ENCODE measurements at regions not wholly inside any gene's neighbourhood (a gene's known extent, or its start where the extent isn't known, plus 50 kb on each side); places are given as distances from the start of the nearest gene placed in this dataset.

DNA sequence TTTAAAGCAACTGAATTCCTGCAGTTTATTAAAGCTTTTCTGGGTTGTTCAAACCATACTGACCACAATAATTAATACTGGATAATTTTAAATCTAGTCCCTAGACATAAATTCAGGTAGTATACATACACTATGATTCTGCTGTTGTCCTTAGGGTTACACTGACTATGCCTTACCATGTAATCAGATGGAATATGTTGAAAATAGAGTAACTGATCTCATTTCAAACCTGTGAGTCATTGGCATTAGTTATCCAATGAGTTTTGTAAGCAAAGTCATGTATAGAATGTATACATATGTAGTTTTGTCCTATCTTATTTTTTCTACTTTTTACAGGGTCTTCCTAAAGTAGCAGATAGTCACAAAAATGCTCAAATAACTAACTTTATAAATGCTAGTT, 517.1 kb upstream of the CCDC54 start:
- no peak for TF ChIP-seq POLR2A (IDR thresholded peaks at IDR 0.05; ENCODE audit: low read depth, low read length)
- FAIRE-seq, result peak; percentile 62
- no peak for DNase-seq (ENCODE audit: insufficient read length, low spot score)

DNA sequence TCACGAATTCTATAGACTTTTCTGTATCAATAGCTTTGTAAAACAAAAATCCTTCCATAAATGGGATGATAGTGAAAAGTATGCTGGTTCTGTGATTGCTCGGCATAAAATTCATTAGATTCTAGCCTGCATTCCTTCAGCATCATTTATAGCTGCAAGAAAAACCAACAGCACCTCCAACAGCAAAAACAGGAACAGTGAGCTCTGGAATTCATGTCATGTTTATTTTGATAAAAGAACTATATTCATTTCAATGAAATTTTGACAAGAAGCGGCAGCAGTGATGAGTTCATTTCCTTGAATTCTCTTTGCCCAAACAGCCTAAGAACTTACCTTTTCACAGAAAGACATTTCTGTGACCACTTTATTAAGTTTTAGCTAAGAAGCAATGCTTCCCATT, 515.2 kb upstream of the CCDC54 start:
- TF ChIP-seq POLR2A (IDR thresholded peaks at IDR 0.05; ENCODE audit: low read depth, low read length), result no peak
- no peak for DNase-seq (ENCODE audit: insufficient read length, low spot score)
- peak; percentile 80 for FAIRE-seq

DNA sequence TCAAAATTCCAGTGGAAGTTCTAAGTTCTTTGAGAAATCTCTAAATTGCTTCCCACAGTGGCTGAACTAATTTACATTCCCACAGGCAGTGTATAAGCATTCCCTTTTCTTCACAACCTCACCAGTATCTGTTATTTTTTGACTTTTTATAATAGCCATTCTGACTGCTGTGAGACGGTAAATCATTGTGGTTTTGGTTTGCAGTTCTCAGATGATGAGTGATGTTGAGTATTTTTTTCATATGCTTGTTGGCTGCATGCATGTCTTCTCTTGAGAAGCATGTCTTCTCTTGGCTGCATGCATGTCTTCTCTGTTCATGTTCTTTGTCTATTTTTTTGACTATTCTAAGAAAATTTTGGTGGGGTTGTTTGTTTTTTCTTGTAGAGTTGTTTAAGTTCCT, 499.6 kb upstream of the CCDC54 start:
- DNase-seq (ENCODE audit: insufficient read length, low spot score), result no peak
- no peak for TF ChIP-seq POLR2A (IDR thresholded peaks at IDR 0.05; ENCODE audit: low read depth, low read length)
- no peak for FAIRE-seq

DNA sequence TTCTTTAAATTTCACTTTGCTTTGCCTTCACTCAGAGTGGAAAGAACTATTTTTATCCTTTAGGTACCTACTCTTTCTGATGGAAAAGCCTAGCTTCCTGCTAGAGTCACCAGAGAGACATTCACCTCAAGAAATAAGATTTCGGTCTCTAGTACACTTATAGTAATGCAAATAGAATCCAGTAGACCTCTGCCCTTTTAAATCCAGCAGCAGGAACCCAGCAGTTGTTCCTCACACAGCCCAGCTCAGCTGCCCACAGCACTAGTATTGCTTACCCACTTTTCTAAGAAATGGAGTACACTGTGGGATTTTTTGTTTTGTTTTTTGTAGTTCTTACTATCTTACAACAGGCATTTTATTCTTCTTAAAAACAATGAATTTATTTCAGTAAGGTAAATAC, 497.0 kb upstream of the CCDC54 start:
- TF ChIP-seq POLR2A (IDR thresholded peaks at IDR 0.05; ENCODE audit: low read depth, low read length), result no peak
- no peak for DNase-seq (ENCODE audit: insufficient read length, low spot score)
- no peak for FAIRE-seq

DNA sequence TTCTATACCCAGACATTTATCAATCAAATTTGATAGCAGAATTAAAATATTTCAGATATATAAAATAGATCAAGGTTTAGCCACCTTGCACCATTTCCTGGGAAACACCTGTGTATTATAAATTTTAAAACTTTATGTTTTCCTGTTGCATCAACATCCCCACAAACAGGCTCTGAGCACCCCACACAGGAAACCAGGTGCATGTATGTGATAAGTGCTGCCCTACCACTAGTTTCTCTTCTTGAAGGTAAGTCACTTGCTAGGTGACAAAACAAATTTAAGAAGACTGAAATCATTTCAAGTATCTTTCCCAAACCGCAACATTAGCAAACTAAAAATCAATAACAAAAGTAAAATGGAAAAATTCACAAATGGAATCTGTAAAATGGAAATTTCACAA, 496.1 kb upstream of the CCDC54 start:
- no peak for DNase-seq (ENCODE audit: insufficient read length, low spot score)
- FAIRE-seq, result no peak
- TF ChIP-seq POLR2A (IDR thresholded peaks at IDR 0.05; ENCODE audit: low read depth, low read length), result no peak

DNA sequence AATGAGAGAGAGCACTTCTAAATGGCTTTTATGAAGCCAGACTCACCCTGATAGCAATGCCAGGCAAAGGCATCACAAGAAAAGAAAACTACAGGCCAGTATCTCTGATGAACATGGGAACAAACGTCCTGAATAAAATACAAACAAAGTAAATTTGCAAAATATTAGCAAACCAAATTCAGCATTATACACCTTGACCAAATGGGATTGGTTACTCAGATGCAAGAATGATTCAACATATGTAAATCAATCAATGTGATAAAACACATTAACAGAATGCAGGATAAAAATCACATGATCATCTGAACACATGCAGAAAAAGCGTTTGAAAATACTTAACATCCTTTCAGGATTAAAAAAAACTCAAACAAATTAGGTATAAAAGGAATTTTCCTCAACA, 494.9 kb upstream of the CCDC54 start:
- FAIRE-seq (peak; percentile 33), DNase-seq (ENCODE audit: insufficient read length, low spot score) (no peak)
- no peak for TF ChIP-seq POLR2A (IDR thresholded peaks at IDR 0.05; ENCODE audit: low read depth, low read length)

DNA sequence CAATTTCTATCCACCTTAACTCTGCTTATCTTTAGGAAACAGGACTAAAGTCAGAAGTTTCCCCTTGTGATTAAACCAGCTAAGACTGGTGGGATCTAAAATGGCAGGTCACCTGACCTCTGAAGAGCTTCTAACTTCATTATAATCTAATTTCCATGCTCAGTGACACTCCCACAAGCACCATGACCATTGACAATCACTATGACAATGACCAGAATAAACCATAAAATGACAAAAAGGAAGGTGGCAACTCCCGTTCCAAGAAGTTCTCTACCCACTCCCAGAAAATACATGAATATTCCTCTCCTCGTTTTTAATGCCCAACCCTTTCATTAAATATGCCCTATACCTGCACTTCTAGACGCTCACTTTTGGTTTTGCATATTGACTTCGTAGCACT, 471.2 kb upstream of the CCDC54 start:
- FAIRE-seq (no peak), DNase-seq (ENCODE audit: insufficient read length, low spot score) (no peak)
- TF ChIP-seq POLR2A (IDR thresholded peaks at IDR 0.05; ENCODE audit: low read depth, low read length), result no peak

DNA sequence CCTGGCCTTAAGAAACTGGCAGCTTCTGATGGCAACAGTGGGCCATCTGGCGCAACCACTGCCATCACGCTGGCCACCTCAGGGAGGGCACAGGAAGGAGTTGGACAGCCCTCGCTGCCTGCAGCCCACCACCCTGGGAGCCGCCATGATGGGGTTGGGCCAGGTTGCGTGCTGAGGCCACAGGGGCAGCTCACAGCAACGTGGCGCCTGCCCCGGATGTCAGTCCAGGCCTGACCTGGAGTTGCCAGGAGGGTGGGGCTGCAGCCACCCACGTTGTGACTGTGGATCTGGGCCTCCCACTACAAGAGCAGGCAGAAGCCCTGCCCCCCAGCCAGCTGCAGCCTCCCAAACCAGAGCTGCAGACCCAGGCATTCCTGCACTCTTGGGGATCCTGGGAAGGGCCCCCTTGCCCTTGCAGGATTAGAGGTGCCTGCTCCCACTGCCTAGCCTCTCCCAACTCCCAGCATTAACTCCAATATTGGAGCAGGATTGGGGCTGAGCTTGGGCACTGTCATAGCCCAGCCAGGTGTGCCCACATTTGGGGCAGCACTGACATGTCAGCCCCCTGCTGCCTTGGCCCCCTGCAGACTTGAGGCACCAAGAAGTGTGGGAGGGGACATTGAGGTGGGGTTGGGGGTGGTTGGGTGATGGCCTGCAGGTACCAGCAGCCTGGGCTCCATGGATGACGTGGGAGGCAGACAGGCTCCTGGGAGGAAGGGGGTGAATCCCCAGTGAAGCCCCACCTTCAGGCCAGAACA, 468.9 kb upstream of the CCDC54 start:
- FAIRE-seq, result no peak
- TF ChIP-seq POLR2A (IDR thresholded peaks at IDR 0.05; ENCODE audit: low read depth, low read length), result no peak
- no peak for DNase-seq (ENCODE audit: insufficient read length, low spot score)

DNA sequence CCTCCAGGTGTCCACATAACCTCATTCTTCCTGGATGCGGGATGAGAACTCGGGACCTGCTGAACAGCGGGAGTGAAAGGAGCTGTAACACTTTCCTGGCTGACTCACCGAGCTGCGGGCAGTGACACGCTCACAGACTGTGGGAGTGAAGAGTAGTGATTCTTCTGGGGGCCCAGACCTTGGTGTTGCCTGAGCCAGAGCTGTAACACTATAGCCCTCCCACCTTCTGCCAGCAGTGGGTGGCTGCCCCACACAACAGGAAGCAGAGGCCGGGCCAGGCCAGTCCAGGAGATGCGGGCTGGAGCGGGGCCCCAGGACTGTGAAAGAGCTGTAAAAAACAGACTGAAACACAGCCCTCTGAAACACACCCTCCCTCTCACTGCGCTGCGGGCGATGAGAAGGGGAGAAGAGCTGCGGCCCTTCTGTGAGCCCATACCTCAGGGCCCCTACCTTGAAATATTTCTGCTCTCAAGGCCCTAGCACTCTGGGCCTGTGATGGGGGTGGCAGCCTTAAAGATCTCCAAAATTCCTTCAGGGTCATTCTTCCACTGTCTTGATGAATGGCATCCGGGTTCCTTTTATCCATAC, 464.0 kb upstream of the CCDC54 start:
- FAIRE-seq (no peak), DNase-seq (ENCODE audit: insufficient read length, low spot score) (peak; percentile 5)
- no peak for TF ChIP-seq POLR2A (IDR thresholded peaks at IDR 0.05; ENCODE audit: low read depth, low read length)

DNA sequence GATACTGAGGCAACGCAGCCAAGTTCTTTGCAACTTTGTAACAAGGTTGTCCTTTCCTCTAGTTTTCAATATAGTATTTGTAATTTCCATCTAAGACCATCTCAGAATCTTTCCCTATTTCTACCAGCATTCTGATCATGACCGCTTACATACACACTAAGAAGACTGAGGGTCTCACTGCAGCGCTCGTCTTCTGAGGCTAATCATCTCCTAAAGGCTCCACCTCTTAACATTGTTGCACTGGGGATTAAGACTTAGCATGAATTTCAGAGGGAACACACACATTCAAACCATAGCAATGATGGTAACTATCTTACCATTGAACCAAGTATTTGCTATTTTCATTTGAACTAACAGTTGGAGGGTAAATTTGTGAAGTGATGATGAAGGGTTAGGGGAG, 463.3 kb upstream of the CCDC54 start:
- TF ChIP-seq POLR2A (IDR thresholded peaks at IDR 0.05; ENCODE audit: low read depth, low read length), result no peak
- FAIRE-seq, result peak; percentile 73
- no peak for DNase-seq (ENCODE audit: insufficient read length, low spot score)

DNA sequence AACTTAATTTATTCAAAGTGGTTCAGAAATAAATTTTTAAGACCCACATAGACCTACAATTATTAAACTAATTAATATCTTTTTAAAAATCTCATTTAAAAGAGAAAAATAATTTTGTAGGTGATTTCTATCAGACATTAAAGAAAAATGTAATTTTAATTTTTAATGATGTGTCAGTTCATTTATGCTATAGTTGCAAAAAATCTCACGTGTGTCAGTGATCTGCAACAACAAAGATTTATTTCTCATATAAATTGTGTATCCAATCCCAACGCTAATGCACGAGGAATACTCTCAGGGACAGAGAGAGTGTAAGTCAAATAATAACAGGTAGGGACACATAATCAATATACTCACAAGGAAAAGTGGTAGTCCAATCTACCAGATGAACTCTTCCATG, 456.6 kb upstream of the CCDC54 start:
- TF ChIP-seq POLR2A (IDR thresholded peaks at IDR 0.05; ENCODE audit: low read depth, low read length), result no peak
- DNase-seq (ENCODE audit: insufficient read length, low spot score) (no peak), FAIRE-seq (no peak)

DNA sequence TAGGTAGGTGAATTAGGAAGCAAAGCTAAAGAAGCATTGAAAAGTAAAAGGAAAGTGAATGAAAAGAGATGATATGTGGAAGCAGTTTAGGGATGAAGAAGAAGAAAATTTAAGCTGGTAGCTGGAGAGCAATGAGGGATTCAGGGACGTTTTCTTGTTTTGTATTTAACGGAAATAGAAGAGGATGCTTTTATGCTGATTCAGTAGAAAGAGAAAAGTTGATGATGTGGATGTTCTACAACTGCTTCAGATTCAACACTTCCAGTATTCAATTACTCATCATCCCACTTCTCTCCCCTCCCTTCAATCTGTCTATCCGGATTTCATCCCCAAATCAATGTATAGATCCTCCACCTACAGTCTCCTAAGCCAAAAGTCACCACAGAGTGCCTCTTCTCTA, 448.2 kb upstream of the CCDC54 start:
- no peak for TF ChIP-seq POLR2A (IDR thresholded peaks at IDR 0.05; ENCODE audit: low read depth, low read length)
- FAIRE-seq, result no peak
- DNase-seq (ENCODE audit: insufficient read length, low spot score), result no peak

DNA sequence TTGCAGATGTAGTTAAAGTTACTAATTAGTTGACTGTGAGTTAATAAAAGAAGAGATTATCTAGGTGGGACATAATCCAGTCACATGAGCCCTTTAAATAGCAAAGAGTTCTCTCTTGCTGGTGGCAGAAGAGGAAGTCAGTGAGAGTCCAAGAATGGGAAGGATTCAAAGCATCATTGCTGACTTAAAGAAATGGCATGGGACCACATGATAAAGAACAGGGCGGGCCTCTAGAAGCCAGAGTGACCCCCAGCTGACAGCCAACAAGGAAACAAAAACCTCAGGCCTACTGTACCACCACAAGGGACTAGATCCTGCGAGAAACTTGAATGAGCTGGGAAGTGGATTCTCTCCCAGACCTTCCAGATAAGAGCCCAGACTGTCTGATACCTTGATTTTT, 447.2 kb upstream of the CCDC54 start:
- no peak for TF ChIP-seq POLR2A (IDR thresholded peaks at IDR 0.05; ENCODE audit: low read depth, low read length)
- no peak for DNase-seq (ENCODE audit: insufficient read length, low spot score)
- FAIRE-seq, result no peak

DNA sequence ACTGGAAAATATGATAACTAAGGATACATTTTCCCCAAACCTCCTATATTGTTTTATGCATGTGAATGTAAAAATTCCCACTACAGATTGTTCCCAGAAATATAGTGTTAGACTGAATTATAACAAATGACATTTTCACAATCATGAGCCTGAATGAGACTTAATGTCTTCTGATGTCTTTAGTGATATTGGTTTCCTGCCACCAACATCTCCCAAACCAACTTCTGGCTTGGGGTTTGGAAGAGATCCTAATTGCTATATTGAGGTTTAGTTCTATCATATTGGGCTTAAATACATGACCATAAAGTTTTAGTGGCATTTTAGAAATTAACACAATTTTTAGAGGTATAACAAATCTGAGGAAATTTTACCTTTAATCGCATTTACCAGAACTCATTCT, 445.3 kb upstream of the CCDC54 start:
- DNase-seq (ENCODE audit: insufficient read length, low spot score), result no peak
- FAIRE-seq, result no peak
- no peak for TF ChIP-seq POLR2A (IDR thresholded peaks at IDR 0.05; ENCODE audit: low read depth, low read length)

DNA sequence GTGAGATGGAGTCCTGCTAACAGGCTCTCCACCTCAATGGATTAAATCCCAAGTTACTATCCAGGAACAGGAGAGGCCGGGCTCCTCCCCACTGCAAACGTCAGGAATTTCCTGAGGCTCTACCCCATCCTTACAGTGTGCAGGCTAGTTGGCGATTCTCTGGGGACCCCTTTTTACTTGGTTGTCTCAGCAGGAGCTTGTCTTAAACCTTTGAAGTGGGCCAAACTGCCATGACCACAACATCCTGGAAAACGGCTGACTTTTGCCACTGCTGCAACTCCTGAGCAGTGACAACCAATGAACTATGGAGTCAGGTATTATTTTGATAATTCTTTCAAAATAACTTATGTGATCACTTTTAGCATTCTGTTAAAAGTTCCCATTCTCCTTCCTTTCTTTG, 440.9 kb upstream of the CCDC54 start:
- no peak for FAIRE-seq
- no peak for DNase-seq (ENCODE audit: insufficient read length, low spot score)
- no peak for TF ChIP-seq POLR2A (IDR thresholded peaks at IDR 0.05; ENCODE audit: low read depth, low read length)
